Uterus (tissue), 2 donors: ENCODE measurements at regions not wholly inside any gene's neighbourhood (a gene's known extent, or its start where the extent isn't known, plus 50 kb on each side); places are given as distances from the start of the nearest gene placed in this dataset.

ENCODE experiments used
- POLR2A ChIP-seq, 2 donors: fragments of 450-650 bp; IDR thresholded peaks; one replicate each; pipeline ENCODE4 v1.6.1; 2016; ENCODE audit warnings: antibody characterized with exemption in 2 of 2, mild to moderate bottlenecking in 1 of 2, moderate library complexity in 1 of 2
- TF ChIP-seq, protein P1 (sequence below), 4 experiments: fragments of 200-600 bp in 2 of 4; fragments of 450-650 bp in 2 of 4; sonication (generic) in 2 of 4; IDR thresholded peaks; one replicate each; pipeline ENCODE4 v1.5.1; 2016 to 2019; ENCODE audit warnings: antibody characterized with exemption in 4 of 4, mild to moderate bottlenecking in 2 of 4, moderate library complexity in 1 of 4

DNA sequence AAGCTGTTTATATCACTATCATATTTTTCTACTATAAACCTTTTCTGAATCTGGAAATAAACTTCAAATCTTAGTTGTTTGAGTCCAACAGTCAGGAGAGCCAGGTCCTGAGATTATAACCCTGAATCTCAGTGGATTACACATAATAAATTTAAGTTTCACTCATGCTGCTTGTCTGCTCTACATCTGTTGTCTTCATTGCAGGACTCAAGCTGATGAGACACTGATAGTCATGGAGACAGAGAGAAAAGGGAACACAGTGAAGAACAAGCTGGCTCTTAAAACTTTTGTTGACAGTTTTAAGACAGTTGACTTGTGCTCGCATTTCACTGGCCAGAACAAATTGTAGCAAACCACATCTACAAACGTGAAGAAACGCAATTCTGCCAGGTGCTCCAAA, 327.0 kb upstream of the CTSO start:
- TF ChIP-seq, protein P1, sequence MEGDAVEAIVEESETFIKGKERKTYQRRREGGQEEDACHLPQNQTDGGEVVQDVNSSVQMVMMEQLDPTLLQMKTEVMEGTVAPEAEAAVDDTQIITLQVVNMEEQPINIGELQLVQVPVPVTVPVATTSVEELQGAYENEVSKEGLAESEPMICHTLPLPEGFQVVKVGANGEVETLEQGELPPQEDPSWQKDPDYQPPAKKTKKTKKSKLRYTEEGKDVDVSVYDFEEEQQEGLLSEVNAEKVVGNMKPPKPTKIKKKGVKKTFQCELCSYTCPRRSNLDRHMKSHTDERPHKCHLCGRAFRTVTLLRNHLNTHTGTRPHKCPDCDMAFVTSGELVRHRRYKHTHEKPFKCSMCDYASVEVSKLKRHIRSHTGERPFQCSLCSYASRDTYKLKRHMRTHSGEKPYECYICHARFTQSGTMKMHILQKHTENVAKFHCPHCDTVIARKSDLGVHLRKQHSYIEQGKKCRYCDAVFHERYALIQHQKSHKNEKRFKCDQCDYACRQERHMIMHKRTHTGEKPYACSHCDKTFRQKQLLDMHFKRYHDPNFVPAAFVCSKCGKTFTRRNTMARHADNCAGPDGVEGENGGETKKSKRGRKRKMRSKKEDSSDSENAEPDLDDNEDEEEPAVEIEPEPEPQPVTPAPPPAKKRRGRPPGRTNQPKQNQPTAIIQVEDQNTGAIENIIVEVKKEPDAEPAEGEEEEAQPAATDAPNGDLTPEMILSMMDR (IDR thresholded peaks at IDR 0.05), result no peak
- TF ChIP-seq POLR2A (IDR thresholded peaks at IDR 0.05), result no peak
